ENCODE measurements at regions not wholly inside any gene's neighbourhood (a gene's known extent, or its start where the extent isn't known, plus 50 kb on each side); places are given as distances from the start of the nearest gene placed in this dataset.
"Not testable (repeated sequence)": the region's sequence is repeated elsewhere in the genome, so short reads cannot be mapped to it uniquely, and the experiment has no call there.

- no peak for DNase-seq
Observed at GRCh38 chr5:71910741-71911140, 191.7 kb downstream of the CARTPT start.

DNA sequence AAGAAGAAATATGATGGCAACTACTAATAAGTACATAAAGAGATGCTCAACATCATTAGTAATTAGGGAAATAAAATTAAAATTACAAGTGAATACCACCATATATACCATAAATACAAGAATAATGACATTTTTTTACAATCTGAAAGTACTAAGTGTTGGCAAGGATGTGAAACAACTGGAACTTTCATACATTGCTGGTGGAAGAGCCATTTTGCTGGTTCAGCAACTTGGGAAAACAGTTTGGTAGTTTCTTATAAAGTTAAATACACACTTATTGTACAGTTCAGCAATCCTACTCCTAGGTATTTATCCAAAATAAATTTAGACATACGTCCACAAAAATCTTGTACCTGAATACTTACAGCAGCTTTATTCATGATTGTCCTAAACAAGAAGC is 192.9 kb downstream of the CARTPT start:
- DNase-seq, result no peak

- no peak for DNase-seq
Observed at GRCh38 chr5:71914281-71914680, 193.0 kb upstream of the MAP1B start.

GRCh38 chr5:71922584-71923106 is 184.6 kb upstream of the MAP1B start:
- DNase-seq, result no peak

DNA sequence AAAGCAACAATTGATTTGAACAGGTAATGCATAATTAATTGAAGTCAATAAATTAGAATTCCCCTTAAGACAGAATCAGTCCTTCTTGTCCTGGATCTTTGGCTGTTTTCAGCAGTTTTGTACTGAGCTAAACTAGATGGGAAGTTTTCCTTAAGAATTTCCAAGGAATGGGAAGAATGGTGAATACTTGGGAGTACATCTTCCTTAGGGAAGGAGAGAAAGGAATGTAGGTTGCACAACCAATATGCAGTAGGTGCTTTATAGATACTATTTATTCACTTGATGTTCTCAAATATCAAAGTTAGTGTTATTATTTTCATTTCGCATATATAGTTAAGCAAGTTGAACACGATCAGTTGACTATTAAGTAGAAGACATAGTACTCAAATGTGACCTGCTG is 183.5 kb upstream of the MAP1B start:
- no peak for DNase-seq

GRCh38 chr5:71924325-71924724 is 182.9 kb upstream of the MAP1B start:
- no peak for DNase-seq

GRCh38 chr5:71924980-71925379 is 182.3 kb upstream of the MAP1B start:
- DNase-seq, result no peak

DNA sequence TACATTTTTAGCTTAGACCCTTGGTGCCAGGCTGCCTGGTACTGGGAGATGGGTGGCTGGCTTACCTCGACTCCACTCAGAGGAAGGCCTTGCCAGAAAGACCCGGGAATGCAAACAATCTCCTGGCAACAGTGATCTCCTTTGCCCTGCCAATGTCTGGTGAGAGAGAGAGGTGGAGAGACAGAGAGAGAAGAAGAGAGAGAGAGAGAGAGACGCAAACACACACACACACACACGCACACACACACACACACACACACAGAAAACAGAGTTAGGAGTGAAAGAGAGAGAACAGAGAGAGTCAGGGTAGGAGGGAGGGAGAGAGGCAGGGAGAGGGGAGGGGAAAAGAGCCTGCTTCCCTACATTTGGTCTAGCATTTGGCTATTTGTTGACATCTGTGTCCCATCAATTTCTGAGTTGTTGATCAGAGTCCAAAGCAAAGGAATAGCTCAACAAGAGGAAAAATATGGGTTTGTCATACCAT is 181.6 kb upstream of the MAP1B start:
- DNase-seq, result no peak

- DNase-seq, result no peak
Observed at GRCh38 chr5:71929003-71929402, 178.3 kb upstream of the MAP1B start.

DNA sequence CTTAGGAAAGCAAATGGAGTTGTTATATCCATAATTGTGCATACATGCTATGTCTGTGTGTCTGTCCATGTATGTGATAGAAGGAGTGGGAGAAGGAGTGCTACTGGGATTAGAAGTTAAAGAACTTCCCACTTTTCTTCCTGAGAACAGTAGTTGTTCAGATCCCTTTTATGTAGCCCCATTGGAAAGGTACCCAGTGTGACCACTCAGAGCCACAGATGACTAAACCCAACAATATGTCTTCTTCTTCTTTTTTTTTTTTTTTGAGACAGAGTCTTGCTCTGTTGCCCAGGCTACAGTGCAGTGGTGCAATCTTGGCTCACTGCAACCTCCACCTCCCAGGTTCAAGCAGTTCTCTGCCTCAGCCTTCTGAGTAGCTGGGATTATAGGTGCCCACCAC is 176.7 kb upstream of the MAP1B start:
- not testable (repeated sequence) for DNase-seq

- no peak for DNase-seq
Observed at GRCh38 chr5:71932131-71932654, 175.1 kb upstream of the MAP1B start.

GRCh38 chr5:71932655-71933338 is 174.5 kb upstream of the MAP1B start:
- DNase-seq, result no peak

- no peak for DNase-seq
Observed at GRCh38 chr5:71934322-71934721, 173.0 kb upstream of the MAP1B start.

- DNase-seq, result no peak
Observed at GRCh38 chr5:71937921-71938698, 169.2 kb upstream of the MAP1B start.

- no peak for DNase-seq
Observed at GRCh38 chr5:71938895-71939294, 168.4 kb upstream of the MAP1B start.

GRCh38 chr5:71939452-71940230 is 167.6 kb upstream of the MAP1B start:
- DNase-seq, result no peak

DNA sequence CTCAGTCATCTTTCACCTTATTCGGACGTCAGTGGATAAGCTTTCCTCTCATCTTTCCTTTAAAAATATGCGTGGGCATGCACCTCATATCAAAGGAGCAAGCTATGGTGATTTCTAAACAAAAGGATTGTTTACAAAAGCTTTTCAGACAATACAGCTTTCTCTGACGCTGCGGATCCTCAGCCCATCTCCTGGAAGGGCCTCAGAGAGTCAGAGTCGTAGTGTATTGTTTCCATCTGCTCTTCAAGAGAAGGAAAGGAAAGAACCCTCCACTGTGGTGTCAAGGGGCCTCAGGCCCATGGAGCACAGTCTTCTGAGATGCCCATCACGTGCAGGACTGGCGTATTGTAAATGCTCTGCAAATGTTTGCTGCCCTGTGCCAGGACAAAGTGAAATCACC is 163.4 kb upstream of the MAP1B start:
- no peak for DNase-seq

- no peak for DNase-seq
Observed at GRCh38 chr5:71945436-71945835, 161.8 kb upstream of the MAP1B start.

- DNase-seq, result no peak
Observed at GRCh38 chr5:71946343-71947030, 160.8 kb upstream of the MAP1B start.

GRCh38 chr5:71948206-71948605 is 159.1 kb upstream of the MAP1B start:
- no peak for DNase-seq

DNA sequence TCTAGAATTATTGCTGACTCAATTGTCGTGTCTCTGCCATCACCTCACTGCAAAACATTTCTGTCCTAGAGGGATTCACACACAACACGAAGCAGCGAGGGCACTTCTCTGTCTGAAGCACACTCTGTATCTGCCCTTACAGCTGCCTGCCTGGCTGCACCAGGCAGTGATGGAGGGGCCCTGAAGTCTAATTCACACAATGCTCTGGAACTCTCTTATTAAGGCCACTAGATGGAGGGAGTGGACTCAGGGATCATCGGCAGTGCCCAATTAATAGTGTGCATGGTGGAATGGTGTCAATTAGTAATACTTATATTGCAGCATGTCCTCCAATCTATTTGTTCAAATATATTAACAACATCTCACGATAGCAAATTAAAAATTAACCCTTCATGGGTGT is 157.5 kb upstream of the MAP1B start:
- DNase-seq, result no peak

DNA sequence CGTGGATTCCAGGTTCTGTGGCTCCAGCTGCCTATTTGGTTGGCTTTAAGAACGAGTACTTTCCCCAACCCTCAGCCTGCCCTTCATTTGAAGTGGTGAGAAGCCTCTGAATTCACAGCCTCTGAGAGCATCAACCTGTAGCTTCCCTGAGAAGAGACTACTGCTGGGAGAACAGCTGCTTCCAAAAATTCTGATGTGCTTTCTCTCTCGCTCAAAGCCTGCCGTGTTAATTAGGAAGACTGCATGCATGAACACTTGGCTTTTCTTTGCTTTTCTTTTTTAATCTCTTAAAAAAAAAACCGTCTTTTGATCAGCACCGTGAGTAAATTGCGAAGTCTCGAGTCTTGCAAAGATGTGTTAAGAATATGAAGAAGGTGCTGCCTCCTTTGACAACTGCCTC is 153.4 kb upstream of the MAP1B start:
- no peak for DNase-seq

- no peak for DNase-seq
Observed at GRCh38 chr5:71954329-71954728, 152.9 kb upstream of the MAP1B start.

Data from activated effector memory CD4-positive, alpha-beta T cell treated with Interleukin-2 at 50 U/mL for 16 hours (primary cell).